Skin of body (tissue), 1 donor: ENCODE measurements at regions not wholly inside any gene's neighbourhood (a gene's known extent, or its start where the extent isn't known, plus 50 kb on each side); places are given as distances from the start of the nearest gene placed in this dataset.
"Not testable (repeated sequence)": the region's sequence is repeated elsewhere in the genome, so short reads cannot be mapped to it uniquely, and the experiment has no call there.

Experiments used
- DNase-seq: peaks from one replicate; lab custom pipeline; 2025; lab: John Stamatoyannopoulos, UW

DNA sequence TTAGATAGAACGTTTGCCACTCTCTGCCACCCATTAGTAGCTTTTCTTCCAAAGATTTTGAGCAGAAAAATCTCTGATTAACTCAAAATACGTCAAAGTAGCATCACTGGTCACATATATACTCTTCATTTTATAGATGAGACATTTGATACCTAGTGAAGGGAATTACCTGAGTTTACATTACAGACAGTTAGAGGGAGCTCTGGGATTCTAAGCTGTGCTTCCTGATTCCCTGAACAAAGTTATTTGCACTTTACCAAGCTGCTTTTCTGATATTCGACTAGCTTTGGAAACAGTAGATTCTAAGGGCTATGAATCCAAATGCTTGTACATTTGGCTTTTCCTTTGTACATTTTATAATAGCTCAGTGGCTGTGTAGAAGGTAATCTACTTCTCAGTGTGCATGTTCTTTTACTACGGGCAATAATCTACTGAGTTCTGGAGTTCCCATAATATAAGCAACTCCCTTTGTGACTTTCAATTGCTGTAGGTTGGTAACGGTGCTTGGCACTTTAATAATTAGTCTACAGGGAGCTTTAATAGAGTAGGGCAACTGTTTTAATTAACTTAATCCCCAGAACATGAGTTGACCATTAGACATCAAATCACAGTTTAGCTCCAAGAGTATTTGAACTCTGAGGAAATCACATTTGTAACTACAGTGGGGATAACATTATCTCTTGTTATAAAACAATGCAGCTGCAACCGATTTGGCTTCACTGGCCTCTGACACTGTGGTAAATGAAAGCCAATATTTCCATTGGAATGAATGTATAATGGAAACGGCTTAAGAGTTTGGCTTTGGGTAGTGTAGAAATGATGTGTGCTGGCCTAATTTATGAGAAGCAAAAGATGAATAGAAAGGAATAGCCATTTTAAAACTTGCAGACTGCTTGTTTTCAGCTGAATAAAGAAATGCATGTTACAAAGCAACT lies 1602.4 kb downstream of the STIM2 start:
- DNase-seq = peak; percentile 34

DNA sequence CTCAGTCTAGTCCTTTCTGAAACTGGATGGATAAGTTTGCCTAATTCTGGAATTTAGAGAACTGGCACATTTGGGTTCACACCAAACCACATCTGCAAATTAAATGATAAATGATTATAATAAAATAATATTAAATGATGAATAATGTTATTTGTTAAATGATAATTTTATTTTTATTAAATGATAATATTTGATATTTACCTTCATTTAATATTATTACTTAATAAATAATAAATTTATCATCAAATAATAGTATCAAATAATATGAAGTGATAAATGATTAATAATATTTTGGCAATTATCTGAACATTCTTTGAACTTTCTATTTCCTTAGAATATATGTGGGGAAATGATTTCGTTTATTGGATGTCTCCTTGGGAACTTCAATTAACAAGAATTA lies 1604.2 kb downstream of the STIM2 start:
- DNase-seq = no peak

DNA sequence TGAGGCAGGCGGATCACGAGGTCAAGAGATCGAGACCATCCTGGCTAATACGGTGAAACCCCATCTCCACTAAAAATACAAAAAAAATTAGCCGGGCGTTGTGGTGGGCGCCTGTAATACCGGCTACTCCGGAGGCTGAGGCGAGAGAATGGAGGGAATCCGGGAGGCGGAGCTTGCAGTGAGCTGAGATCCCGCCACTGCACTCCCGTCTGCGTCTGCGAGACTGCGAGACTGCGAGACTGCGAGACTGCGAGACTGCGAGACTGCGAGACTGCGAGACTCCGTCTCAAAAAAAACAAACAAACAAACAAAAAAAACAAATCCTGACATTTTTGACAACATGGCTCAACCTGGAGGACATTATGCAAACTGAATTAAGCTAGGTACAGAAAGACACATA lies 1606.2 kb downstream of the STIM2 start:
- not testable (repeated sequence) for DNase-seq

- DNase-seq = no peak
Measured at GRCh38 chr4:28469387-28469786, 1608.7 kb downstream of the STIM2 start.

DNA sequence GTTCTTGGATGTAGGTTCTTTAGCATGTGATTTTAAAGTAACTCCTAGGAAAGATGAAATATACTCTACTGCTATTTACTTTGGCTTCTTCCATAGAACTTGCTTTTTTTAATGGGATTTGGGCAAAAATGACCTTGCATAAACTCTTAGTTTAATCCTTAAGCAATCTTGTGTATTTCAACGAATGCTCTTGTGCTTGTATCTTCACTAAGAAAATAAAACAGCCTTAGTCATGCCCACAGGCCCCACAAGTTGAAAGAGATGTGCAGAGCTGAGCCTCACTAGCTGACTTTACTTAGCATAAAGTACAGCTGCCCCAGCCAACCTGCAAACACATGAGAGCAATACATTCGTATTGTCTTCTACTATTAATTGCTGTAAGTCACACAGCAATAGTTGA lies 1609.2 kb downstream of the STIM2 start:
- DNase-seq = no peak

GRCh38 chr4:28475381-28475780 lies 1614.7 kb downstream of the STIM2 start:
- no peak for DNase-seq

DNA sequence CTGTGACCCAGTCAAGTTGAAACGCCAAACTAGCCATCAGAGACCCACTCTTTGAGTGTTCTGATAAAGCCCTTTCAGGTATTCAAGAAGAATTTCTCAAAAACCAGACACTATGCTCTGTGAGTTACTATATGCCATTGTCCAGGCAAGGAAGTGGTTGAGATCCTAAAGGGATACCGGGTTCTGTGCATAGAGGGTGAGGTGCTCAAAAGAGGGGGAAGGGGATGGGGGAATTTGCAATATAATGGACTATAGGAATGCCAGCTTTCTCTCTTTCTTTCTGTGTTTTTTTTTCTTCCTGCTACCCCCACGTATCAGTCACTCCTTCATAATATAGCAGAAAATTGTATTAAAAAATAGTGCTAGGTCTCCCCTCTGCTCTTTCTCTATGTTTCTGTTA lies 1619.0 kb downstream of the STIM2 start:
- no peak for DNase-seq

DNA sequence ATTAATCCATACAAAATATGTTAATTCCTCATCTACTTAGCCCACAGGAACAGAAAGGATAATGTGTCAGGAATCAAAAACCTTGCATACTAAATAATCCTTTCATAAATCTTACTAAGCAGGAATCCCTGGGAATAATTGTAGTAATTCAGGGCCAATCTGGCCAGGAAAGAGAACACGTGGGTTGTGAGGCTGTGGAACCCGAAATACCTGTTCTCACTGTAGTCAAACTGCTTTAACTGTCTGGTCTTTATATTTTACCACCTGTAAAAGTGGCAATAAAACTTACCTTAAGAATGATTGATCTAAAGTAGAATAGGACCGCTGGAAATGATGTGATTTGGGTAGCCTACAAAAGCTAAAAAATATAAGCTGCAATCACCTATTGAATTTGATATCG lies 1620.9 kb downstream of the STIM2 start:
- DNase-seq = no peak

DNA sequence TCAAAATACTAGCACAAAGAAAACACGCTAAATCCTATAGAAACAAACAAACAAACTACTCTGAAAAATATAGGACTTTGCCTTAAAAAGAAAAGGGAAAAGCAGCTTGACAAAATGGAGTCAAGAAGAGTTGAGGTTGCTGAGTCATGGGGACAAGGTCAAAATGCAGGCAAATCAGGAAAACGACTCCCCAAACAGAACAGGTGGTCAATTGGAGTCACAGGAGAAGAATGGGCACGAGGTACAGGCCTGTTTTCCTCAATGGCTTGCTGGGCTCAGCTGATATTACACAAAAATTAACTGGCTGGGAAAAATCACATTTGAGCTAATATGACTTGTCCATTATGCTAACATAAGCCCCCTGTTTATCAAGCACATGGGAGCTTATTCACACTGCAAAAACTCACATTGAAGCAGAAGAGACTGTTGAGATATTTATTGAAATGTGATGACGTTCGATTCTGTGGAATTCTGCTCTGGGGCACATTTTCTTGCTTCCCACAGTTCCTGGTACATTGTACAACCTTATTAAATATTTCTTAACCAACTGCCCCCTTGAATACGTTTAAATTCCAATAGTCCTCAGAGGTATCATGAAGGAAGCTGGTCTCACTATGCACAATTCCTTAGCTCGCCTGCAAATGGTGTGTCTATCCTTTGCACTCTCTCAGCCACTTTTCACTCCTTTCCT lies 1622.1 kb downstream of the STIM2 start:
- DNase-seq = no peak

DNA sequence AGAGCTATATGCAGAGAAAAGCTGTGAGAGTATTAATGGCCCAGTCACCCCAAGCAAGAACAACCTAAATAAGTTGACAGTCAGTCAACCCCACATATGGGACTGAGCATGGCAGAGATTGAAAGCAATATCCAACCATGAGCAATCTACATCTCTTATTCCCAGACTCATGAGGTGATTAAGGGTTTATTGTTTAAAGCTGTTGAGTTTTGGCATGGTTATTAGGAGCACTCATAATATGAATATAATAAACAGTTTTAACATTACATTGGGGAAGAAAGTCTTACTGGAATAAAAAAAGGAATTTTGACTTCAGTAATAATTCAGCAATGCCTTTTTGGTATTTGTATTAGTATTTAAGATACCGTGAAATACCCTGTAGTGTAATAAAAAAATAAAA lies 1627.4 kb downstream of the STIM2 start:
- DNase-seq = no peak

GRCh38 chr4:28490669-28491068 lies 1630.0 kb downstream of the STIM2 start:
- no peak for DNase-seq

GRCh38 chr4:28505064-28505463 lies 1644.4 kb downstream of the STIM2 start:
- no peak for DNase-seq

GRCh38 chr4:28508636-28509035 lies 1648.0 kb downstream of the STIM2 start:
- DNase-seq = no peak

- DNase-seq = not testable (repeated sequence)
Measured at GRCh38 chr4:28514766-28515165, 1654.1 kb downstream of the STIM2 start.

- no peak for DNase-seq
Measured at GRCh38 chr4:28518561-28519165, 1658.0 kb downstream of the STIM2 start.

- no peak for DNase-seq
Measured at GRCh38 chr4:28523681-28524190, 1663.1 kb downstream of the STIM2 start.

- DNase-seq = no peak
Measured at GRCh38 chr4:28536124-28536523, 1675.5 kb downstream of the STIM2 start.

DNA sequence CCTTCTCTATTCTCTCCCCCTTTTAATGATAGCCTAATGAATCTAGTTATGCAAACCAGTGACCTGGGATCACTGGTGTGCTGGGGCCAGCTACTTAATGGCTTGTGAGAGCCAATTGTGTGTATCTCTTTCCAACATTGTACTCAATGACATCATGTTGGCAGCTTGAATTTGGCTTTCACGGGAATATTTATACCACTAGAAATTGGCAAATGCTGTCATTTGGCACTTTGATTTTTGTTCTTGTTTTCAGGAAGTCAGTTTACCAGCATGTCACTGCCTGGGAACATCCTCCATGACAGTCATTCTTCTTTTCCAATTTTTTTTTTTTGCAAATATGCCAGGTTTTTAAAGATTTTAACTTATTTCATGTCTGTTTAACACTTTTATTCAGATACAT lies 1685.3 kb downstream of the STIM2 start:
- DNase-seq = no peak

GRCh38 chr4:28548136-28548535 lies 1687.5 kb downstream of the STIM2 start:
- no peak for DNase-seq

DNA sequence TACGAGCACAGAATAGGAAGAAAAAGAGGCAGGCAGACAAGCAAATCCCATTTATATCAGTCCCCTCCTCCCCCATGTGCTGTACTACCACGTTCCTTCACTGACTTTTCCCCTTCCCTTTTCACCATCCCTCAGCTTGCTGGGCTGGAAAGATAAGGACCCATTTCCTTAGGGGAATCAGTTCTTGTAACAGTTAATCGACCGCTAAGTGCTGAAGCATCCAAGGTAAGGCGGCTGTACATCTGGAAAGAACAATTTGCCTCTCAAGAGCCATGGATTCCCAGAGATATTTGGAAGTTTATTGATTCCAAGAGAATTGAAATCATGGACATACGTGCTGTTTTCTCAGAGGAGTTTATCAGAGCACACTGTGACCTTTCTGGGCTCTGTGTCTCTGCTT lies 1688.0 kb downstream of the STIM2 start:
- no peak for DNase-seq

- DNase-seq = no peak
Measured at GRCh38 chr4:28555866-28556265, 1695.2 kb downstream of the STIM2 start.

DNA sequence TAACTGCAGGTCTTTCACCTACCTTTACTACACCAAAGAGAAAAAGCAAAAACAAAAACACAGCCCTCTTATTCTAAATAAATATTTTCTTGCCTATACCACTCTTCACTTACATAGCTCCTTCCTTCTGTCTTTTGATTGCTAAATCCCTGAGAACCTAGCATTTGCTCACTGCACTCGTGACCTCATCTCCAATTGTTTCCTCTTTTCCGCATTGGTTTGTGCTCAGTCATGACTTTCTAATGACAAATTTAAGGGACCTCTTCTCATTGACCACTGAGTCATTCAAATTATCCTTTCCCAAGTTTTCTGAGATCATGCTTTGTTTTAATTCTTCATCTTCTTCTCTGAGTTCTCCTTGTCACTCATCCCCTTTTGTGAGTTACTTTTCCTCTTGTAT lies 1697.1 kb downstream of the STIM2 start:
- DNase-seq = no peak
